Activated CD4-positive, alpha-beta memory T cell treated with anti-CD3 and anti-CD28 coated beads, Interleukin-2, amount 10 ng/mL, durations not matched to agents 7 days and 5 days (primary cell): ENCODE measurements at regions not wholly inside any gene's neighbourhood (a gene's known extent, or its start where the extent isn't known, plus 50 kb on each side); places are given as distances from the start of the nearest gene placed in this dataset.

ENCODE experiments used
- CTCF ChIA-PET: fragments of 350-600 bp; sonication (Branson Sonifier 250); formaldehyde crosslinking; loops from one replicate; lab custom pipeline; 2021; ENCODE audit warnings: antibody characterized with exemption, inconsistent platforms; lab: Charles Lee
- POLR2A ChIA-PET: fragments of 350-600 bp; sonication (Branson Sonifier 250); formaldehyde crosslinking; loops from one replicate; lab custom pipeline; 2021; ENCODE audit warnings: antibody characterized with exemption; lab: Charles Lee
- DNase-seq: peaks from one replicate; pipeline ENCODE4 v3.0.0-alpha.2; 2020
- H3K27ac Mint-ChIP-seq: one replicate; pipeline ENCODE4 v1.8.0; 2021; ENCODE audit warnings: mild to moderate bottlenecking, mixed read lengths
- H3K27me3 Mint-ChIP-seq: one replicate; pipeline ENCODE4 v1.8.0; 2021; ENCODE audit warnings: mixed read lengths
- H3K36me3 Mint-ChIP-seq: one replicate; pipeline ENCODE4 v1.8.0; 2021; ENCODE audit warnings: low read depth, mixed read lengths
- H3K4me1 Mint-ChIP-seq: one replicate; pipeline ENCODE4 v1.8.0; 2021; ENCODE audit warnings: mixed read lengths
- H3K4me3 Mint-ChIP-seq: one replicate; pipeline ENCODE4 v1.8.0; 2021; ENCODE audit warnings: mild to moderate bottlenecking, mixed read lengths
- H3K9me3 Mint-ChIP-seq: one replicate; pipeline ENCODE4 v1.8.0; 2021; ENCODE audit warnings: mixed read lengths

DNA sequence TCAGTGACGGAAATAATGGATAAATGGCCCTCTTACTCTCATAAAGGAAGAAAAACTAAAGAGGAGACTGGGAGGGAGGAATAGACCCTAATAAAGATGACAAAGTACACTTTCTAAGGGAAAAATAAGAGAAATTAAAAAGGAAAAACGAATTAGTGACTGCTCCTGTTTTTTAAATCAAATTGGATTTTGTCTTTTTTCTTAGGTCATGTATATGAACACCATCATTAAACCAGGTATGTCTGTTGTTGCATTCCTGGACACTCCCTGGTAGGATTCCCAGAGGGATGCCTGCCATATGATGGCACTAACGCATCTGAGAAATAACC lies 59.4 kb upstream of the BTN3A2 start:
- no peaks in the 10 kb centered on the region for H3K27me3 Mint-ChIP-seq
- H3K4me1 Mint-ChIP-seq: peaks cover 55% of the 10 kb centered on the region
- H3K9me3 Mint-ChIP-seq: no peaks in the 10 kb centered on the region
- POLR2A ChIA-PET: interaction anchor here (1.0 to 3.7 kb wide), 4 partner anchors 17 to 36 kb away, joined by 5 to 18 read pairs (median 8); a partner anchor contains a TSS
- no peaks in the 10 kb centered on the region for H3K36me3 Mint-ChIP-seq
- peak overlapping the region; percentile 90 for H3K27ac Mint-ChIP-seq
- CTCF ChIA-PET: interaction anchor here (0.9 kb wide), 1 partner anchor 17 kb away, joined by 4 read pairs; no protein-coding TSS in a partner anchor
- peak overlapping the region; percentile 79 for H3K4me3 Mint-ChIP-seq
- no peak for DNase-seq

DNA sequence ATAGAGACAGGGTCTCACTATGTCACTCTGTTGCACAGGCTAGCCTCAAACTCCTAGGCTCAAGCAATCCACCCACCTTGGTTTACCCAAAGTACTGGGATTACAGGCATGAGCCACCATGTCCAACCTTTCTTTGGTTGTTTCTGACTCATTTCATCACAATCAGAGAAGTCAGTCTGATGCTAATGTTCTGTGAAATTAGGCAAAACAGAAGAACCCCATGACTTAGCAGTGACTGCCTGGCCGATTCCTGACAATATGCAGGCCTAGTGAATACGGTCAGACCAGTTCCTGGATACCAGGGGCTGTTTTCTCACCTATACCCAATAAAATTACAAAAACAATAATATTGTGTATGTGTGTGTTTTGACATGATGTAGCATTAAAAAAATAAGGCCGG lies 58.8 kb upstream of the BTN3A2 start:
- no peak for DNase-seq
- no peaks in the 10 kb centered on the region for H3K36me3 Mint-ChIP-seq
- POLR2A ChIA-PET: no interaction called here
- H3K27me3 Mint-ChIP-seq: no peaks in the 10 kb centered on the region
- no peak overlapping the region for H3K4me3 Mint-ChIP-seq
- H3K4me1 Mint-ChIP-seq: peaks cover 59% of the 10 kb centered on the region
- CTCF ChIA-PET: interaction anchor here (0.7 kb wide), 1 partner anchor 35 kb away, joined by 3 read pairs; no protein-coding TSS in a partner anchor
- H3K27ac Mint-ChIP-seq: no peak overlapping the region
- no peaks in the 10 kb centered on the region for H3K9me3 Mint-ChIP-seq

DNA sequence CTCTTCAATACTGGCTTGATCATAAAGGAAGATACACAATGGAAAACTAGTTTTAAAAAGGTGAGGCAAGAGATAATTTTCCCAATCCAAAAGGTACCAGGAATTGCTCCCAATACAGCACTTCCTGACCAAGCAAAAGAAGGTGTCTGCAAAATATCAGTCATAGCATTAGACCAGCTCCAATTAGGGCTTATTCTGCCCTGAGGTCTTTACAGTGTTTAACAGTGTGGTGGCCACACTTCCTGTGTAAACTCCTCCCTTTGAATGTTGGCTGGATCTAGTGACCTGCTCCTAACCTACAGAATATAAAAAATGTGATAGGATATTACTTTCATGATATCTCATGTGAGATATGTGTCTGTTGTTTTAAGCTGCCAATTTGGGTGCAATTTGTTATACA lies 57.1 kb upstream of the BTN3A2 start:
- POLR2A ChIA-PET: interaction anchor here (0.5 to 6.9 kb wide), 6 partner anchors 14 to 230 kb away, joined by 3 to 55 read pairs (median 6); a partner anchor contains a TSS
- CTCF ChIA-PET: interaction anchor here (1.9 kb wide), 1 partner anchor 287 kb away, joined by 6 read pairs; no protein-coding TSS in a partner anchor
- no peaks in the 10 kb centered on the region for H3K9me3 Mint-ChIP-seq
- H3K4me3 Mint-ChIP-seq: no peak overlapping the region
- peaks cover 72% of the 10 kb centered on the region for H3K4me1 Mint-ChIP-seq
- H3K36me3 Mint-ChIP-seq: peaks cover 1% of the 10 kb centered on the region
- no peak for DNase-seq
- no peaks in the 10 kb centered on the region for H3K27me3 Mint-ChIP-seq
- peak overlapping the region; percentile 33 for H3K27ac Mint-ChIP-seq

DNA sequence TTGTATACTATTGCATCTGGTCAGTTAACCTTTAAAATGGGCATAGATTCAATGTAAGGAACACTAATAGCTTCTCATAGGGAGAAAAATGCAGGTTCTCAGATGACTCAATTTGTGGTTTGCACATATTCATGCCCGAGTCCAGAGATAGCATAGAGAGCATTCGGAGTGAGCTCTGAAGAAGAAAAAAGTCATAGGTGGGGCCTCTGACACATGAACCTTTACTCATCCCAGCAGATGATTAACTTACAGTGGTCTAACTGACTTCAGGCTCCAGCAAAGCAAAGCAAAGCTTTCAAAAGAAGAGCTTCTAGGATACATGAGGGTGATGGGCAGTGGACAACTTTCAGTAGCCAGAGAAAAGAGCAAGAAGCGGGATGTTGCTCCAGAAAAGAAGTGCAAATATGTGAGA lies 55.3 kb upstream of the BTN3A2 start:
- CTCF ChIA-PET: interaction anchor here (1.2 to 2.4 kb wide), 6 partner anchors 13 to 285 kb away, joined by 3 to 10 read pairs (median 6); a partner anchor contains a TSS

DNA sequence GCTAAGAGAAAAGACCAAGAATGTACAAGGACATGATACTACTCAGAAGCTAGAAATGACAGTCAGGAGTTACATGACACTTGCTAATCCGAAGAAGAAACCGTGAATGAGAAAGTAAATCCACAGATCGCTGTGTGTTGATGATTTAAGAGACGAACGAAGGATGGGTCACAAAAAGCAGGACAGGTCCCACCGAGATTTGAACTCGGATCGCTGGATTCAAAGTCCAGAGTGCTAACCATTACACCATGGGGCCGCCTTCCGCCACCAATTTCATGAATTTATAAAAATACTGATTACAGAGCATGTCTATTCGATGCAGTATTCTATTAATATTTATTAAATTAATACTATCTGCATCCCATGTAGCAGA lies 54.0 kb upstream of the BTN3A2 start:
- peak; percentile 45 for DNase-seq
- Mint-ChIP-seq H3K4me3 (peak overlapping the region; percentile 83), H3K4me1 (peaks cover 63% of the 10 kb centered on the region)

More for the DNA sequence above, 55.3 kb upstream of the BTN3A2 start:
- Mint-ChIP-seq H3K4me1 (peaks cover 75% of the 10 kb centered on the region), H3K36me3 (peaks cover 5% of the 10 kb centered on the region), H3K27ac (peak overlapping the region; percentile 73), H3K27me3 (no peaks in the 10 kb centered on the region), H3K4me3 (no peak overlapping the region), H3K9me3 (no peaks in the 10 kb centered on the region)
- no peak for DNase-seq
- POLR2A ChIA-PET: interaction anchor here (0.6 to 6.9 kb wide), 15 partner anchors 11 to 867 kb away, joined by 3 to 55 read pairs (median 4); a partner anchor contains a TSS

DNA sequence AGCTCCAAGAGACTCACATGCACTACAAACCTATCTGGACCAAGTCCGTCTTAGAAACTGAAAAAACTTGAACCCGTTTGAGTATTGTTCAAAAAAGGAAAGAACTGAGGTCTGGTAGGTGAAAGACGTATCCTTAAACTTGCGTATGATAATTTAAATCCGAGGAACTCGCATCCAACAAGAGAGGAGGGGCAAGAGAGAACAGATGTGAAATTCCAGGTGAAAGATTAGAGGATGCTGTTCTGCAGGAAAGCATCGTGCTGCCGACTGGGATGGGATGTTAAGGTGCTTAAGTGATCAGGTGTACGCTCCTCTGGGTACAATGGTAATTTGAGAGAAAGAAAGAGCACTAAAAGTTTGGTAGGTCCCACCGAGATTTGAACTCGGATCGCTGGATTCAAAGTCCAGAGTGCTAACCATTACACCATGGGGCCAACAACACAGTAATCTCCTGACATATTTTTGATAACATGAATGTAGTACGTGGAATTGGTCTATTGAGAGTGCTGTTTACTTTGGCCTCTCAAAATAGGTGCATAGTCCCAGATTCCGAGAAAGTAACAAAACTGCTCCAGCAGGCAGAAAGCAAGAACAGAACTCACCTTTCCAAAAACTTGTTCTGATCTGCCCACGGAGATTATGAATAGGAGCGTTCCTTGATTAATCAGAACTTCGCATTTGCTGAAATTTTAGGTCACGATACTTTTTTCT lies 53.5 kb upstream of the BTN3A2 start:
- Mint-ChIP-seq H3K36me3 (peaks cover 5% of the 10 kb centered on the region), H3K4me3 (peak overlapping the region; percentile 83), H3K27ac (peak overlapping the region; percentile 82), H3K4me1 (peaks cover 63% of the 10 kb centered on the region), H3K9me3 (no peaks in the 10 kb centered on the region), H3K27me3 (no peaks in the 10 kb centered on the region)
- CTCF ChIA-PET: no interaction called here
- POLR2A ChIA-PET: interaction anchor here (1.0 to 6.9 kb wide), 4 partner anchors 24 to 40 kb away, joined by 3 to 55 read pairs (median 8); a partner anchor contains a TSS
- DNase-seq: peak; percentile 48

More for the DNA sequence above, 54.0 kb upstream of the BTN3A2 start:
- H3K27me3 Mint-ChIP-seq: no peaks in the 10 kb centered on the region
- H3K9me3 Mint-ChIP-seq: no peaks in the 10 kb centered on the region
- peak overlapping the region; percentile 41 for H3K27ac Mint-ChIP-seq
- H3K36me3 Mint-ChIP-seq: peaks cover 5% of the 10 kb centered on the region
- ChIA-PET CTCF (interaction anchor here (2.4 kb wide), 1 partner anchor 12 kb away, joined by 10 read pairs; no protein-coding TSS in a partner anchor), POLR2A (interaction anchor here (1.0 to 6.9 kb wide), 4 partner anchors 23 to 39 kb away, joined by 3 to 55 read pairs (median 8); a partner anchor contains a TSS)

DNA sequence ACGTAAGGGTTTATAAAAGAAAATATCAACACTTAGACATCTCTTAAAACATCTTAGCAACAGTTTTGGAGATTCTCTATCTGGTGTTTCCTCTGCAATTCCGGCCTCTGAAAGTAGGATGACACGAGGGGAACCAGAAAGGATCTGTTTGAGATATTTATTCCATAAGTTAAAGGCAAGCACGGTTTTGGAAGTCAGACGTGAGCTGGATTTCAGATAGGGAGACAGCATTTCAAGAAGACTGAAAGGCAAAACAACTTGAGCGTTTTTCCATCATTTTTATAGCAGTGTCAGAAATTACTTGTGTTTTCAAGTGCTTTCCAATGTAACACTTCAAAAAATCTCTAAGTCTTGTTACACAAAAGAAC lies 52.9 kb upstream of the BTN3A2 start:
- no peak for DNase-seq
- ChIA-PET POLR2A (interaction anchor here (1.5 to 6.9 kb wide), 3 partner anchors 27 to 95 kb away, joined by 3 to 55 read pairs (median 14); a partner anchor contains a TSS), CTCF (no interaction called here)
- Mint-ChIP-seq H3K27ac (peak overlapping the region; percentile 82), H3K4me3 (peak overlapping the region; percentile 83), H3K9me3 (no peaks in the 10 kb centered on the region), H3K36me3 (peaks cover 5% of the 10 kb centered on the region), H3K27me3 (no peaks in the 10 kb centered on the region), H3K4me1 (peaks cover 60% of the 10 kb centered on the region)

DNA sequence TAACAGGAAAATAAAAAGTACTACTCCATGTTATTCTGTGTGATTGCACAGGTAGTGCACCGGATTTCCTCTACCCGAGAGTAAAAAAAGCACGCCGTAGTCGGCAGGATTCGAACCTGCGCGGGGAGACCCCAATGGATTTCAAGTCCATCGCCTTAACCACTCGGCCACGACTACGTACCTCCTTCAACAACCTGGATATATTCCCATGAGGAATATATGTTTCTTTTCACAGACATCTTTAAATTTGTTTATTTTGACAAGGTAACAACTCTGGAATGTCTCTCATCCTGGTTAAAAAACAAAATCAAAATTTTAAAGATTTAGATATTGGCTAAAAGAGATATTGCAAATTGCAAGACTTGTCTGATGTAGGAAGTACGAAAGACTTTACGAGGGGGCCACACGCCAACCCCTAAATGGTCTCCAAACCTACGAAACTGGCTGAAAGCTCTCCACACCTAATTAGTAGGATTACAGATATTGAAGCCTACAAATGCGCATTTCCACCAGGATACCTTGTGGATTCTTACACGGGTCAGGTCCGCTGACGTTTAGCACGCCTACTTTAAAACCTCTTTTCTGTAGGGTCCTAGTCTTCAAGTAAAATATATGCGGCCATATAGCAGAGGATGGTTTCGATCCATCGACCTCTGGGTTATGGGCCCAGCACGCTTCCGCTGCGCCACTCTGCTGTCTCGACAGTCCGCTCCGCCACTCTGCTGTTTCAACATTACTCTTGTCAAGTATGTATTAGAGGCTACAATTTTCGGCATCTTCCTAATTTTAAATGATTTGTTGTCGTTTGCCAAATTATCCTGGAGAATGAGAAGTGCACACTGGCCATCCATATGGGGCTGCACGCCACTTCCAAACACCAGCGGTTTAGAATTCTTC lies 52.2 kb upstream of the BTN3A2 start:
- Mint-ChIP-seq H3K27me3 (no peaks in the 10 kb centered on the region), H3K4me1 (peaks cover 53% of the 10 kb centered on the region), H3K36me3 (peaks cover 5% of the 10 kb centered on the region), H3K9me3 (no peaks in the 10 kb centered on the region), H3K4me3 (peak overlapping the region; percentile 83), H3K27ac (peak overlapping the region; percentile 82)
- POLR2A ChIA-PET: interaction anchor here (1.0 to 6.9 kb wide), 6 partner anchors 9 to 153 kb away, joined by 3 to 55 read pairs (median 6); a partner anchor contains a TSS
- peak; percentile 81 for DNase-seq
- CTCF ChIA-PET: interaction anchor here (0.6 kb wide), 1 partner anchor 154 kb away, joined by 4 read pairs; no protein-coding TSS in a partner anchor
